DMS79 treated with DMSO at 0.1 percent for 48 hours (cell line): ENCODE measurements at regions not wholly inside any gene's neighbourhood (a gene's known extent, or its start where the extent isn't known, plus 50 kb on each side); places are given as distances from the start of the nearest gene placed in this dataset.

Experiments
- DNase-seq: peaks from one replicate; lab custom pipeline; 2025; lab: John Stamatoyannopoulos, UW

- DNase-seq = no peak
These were observed 534.7 kb downstream of the ANKRD50 start for GRCh38 chr4:124177647-124178425.

GRCh38 chr4:124178449-124179021, 534.0 kb downstream of the ANKRD50 start:
- no peak for DNase-seq

- DNase-seq = no peak
These were observed 532.9 kb downstream of the ANKRD50 start for GRCh38 chr4:124179506-124180186.

- no peak for DNase-seq
These were observed 531.5 kb downstream of the ANKRD50 start for GRCh38 chr4:124181039-124181438.

- no peak for DNase-seq
These were observed 529.3 kb downstream of the ANKRD50 start for GRCh38 chr4:124183231-124183630.

GRCh38 chr4:124183926-124184325, 528.6 kb downstream of the ANKRD50 start:
- no peak for DNase-seq

GRCh38 chr4:124184792-124185191, 527.7 kb downstream of the ANKRD50 start:
- no peak for DNase-seq

GRCh38 chr4:124188595-124188994, 523.9 kb downstream of the ANKRD50 start:
- no peak for DNase-seq

GRCh38 chr4:124189545-124189944, 523.0 kb downstream of the ANKRD50 start:
- no peak for DNase-seq

- no peak for DNase-seq
These were observed 521.2 kb downstream of the ANKRD50 start for GRCh38 chr4:124191329-124191728.

GRCh38 chr4:124192544-124192943, 520.0 kb downstream of the ANKRD50 start:
- DNase-seq = no peak

GRCh38 chr4:124199185-124199584, 513.3 kb downstream of the ANKRD50 start:
- DNase-seq = no peak

- DNase-seq = no peak
These were observed 512.8 kb downstream of the ANKRD50 start for GRCh38 chr4:124199755-124200154.

GRCh38 chr4:124201636-124202035, 510.9 kb downstream of the ANKRD50 start:
- DNase-seq = no peak

- no peak for DNase-seq
These were observed 510.4 kb downstream of the ANKRD50 start for GRCh38 chr4:124202099-124202498.

GRCh38 chr4:124203613-124204238, 508.8 kb downstream of the ANKRD50 start:
- no peak for DNase-seq

- DNase-seq = no peak
These were observed 505.5 kb downstream of the ANKRD50 start for GRCh38 chr4:124206779-124207605.

GRCh38 chr4:124209211-124209610, 503.3 kb downstream of the ANKRD50 start:
- DNase-seq = no peak

GRCh38 chr4:124209626-124210025, 502.9 kb downstream of the ANKRD50 start:
- no peak for DNase-seq

GRCh38 chr4:124210746-124211145, 501.8 kb downstream of the ANKRD50 start:
- no peak for DNase-seq

GRCh38 chr4:124212815-124213630, 499.5 kb downstream of the ANKRD50 start:
- no peak for DNase-seq
